Prostate gland (tissue), 2 donors: ENCODE measurements at regions not wholly inside any gene's neighbourhood (a gene's known extent, or its start where the extent isn't known, plus 50 kb on each side); places are given as distances from the start of the nearest gene placed in this dataset.

ENCODE experiments used
- DNase-seq: peaks from one replicate; pipeline ENCODE4 v3.0.0-alpha.2; 2019; ENCODE audit warnings: low spot score
- H3K27ac ChIP-seq, 2 donors: fragments of 200-600 bp; sonication (generic); 2 replicates each; pipeline ENCODE4 v1.5.1; 2017 to 2019
- H3K27me3 ChIP-seq: fragments of 200-600 bp; sonication (generic); replicated peaks from 2 replicates; pipeline ENCODE4 v1.5.1; 2019; ENCODE audit not compliant: insufficient read depth
- H3K36me3 ChIP-seq, 2 donors: fragments of 200-600 bp; sonication (generic); 1 replicate in 1 of 2; 2 replicates in 1 of 2; pipeline versions ENCODE4 v1.5.1 to v1.8.1; 2017 to 2019
- H3K4me1 ChIP-seq: fragments of 200-600 bp; sonication (generic); replicated peaks from 2 replicates; pipeline ENCODE4 v1.5.1; 2019
- H3K4me3 ChIP-seq, 2 donors: fragments of 200-600 bp; sonication (generic); 2 replicates each; pipeline ENCODE4 v1.5.1; 2017 to 2019
- H3K9me3 ChIP-seq: fragments of 200-600 bp; sonication (generic); 2 replicates; pipeline ENCODE4 v1.5.1; 2017
- CTCF ChIP-seq, 4 experiments: fragments of 200-600 bp in 2 of 4; fragments of 450-650 bp in 2 of 4; sonication (generic) in 2 of 4; IDR thresholded peaks; 1 replicate in 3 of 4; 2 replicates in 1 of 4; pipeline ENCODE4 v1.5.1; 2016 to 2019; ENCODE audit warnings: antibody characterized with exemption in 4 of 4, mild to moderate bottlenecking in 2 of 4, moderate library complexity in 2 of 4
- POLR2A ChIP-seq: fragments of 450-650 bp; IDR thresholded peaks from one replicate; pipeline ENCODE4 v1.6.1; 2016; ENCODE audit warnings: antibody characterized with exemption, mild to moderate bottlenecking
- POLR2AphosphoS5 ChIP-seq: sonication (generic); formaldehyde crosslinking; IDR thresholded peaks from one replicate; pipeline ENCODE4 v1.6.1; 2017; ENCODE audit warnings: antibody characterized with exemption
- WGBS: methylation state at CpG from one replicate; pipeline ENCODE4 v1.1.5; 2018; 5-methylcytosine and 5-hydroxymethylcytosine counted together
- intact Hi-C: fragments of 100-400 bp; cut with DNase I; formaldehyde crosslinking; loops from one replicate; pipeline ENCODE4 v1.14.2; 2022

- Histone ChIP-seq H3K4me3 (no peak overlapping the region), H3K9me3 (no peaks in the 10 kb centered on the region), H3K4me1 (no peaks in the 10 kb centered on the region), H3K36me3 (no peaks in the 10 kb centered on the region), H3K27ac (no peak overlapping the region), H3K27me3 (no peaks in the 10 kb centered on the region)
- WGBS: 91% methylated on average over 8 of the region's 8 CpGs
- DNase-seq: no peak
- TF ChIP-seq POLR2AphosphoS5 (no peak), POLR2A (no peak), CTCF (IDR thresholded peaks at IDR 0.05) (no peak)
- intact Hi-C loops: no loop called here
These were observed 142.9 kb downstream of the CDC5L start for GRCh38 chr6:44530209-44530909.

- no peak overlapping the region for H3K4me3 ChIP-seq
- H3K27me3 ChIP-seq: no peaks in the 10 kb centered on the region
- no peaks in the 10 kb centered on the region for H3K9me3 ChIP-seq
- intact Hi-C loops: no loop called here
- no peak overlapping the region for H3K27ac ChIP-seq
- TF ChIP-seq POLR2A (no peak), POLR2AphosphoS5 (no peak), CTCF (IDR thresholded peaks at IDR 0.05) (no peak)
- no peaks in the 10 kb centered on the region for H3K36me3 ChIP-seq
- DNase-seq: no peak
- no peaks in the 10 kb centered on the region for H3K4me1 ChIP-seq
- 97% methylated on average over 3 of the region's 3 CpGs for WGBS
These were observed 143.4 kb downstream of the CDC5L start for GRCh38 chr6:44530910-44531234.

- DNase-seq: no peak
- no peaks in the 10 kb centered on the region for H3K27me3 ChIP-seq
- no peaks in the 10 kb centered on the region for H3K36me3 ChIP-seq
- no peaks in the 10 kb centered on the region for H3K4me1 ChIP-seq
- no peaks in the 10 kb centered on the region for H3K9me3 ChIP-seq
- intact Hi-C loops: no loop called here
- 86% methylated on average over 9 of the region's 9 CpGs for WGBS
- TF ChIP-seq CTCF (IDR thresholded peaks at IDR 0.05) (no peak), POLR2AphosphoS5 (no peak), POLR2A (no peak)
- H3K27ac ChIP-seq: no peak overlapping the region
- no peak overlapping the region for H3K4me3 ChIP-seq
These were observed 144.0 kb downstream of the CDC5L start for GRCh38 chr6:44531442-44532015.

- no peak for DNase-seq
- intact Hi-C loops: no loop called here
- Histone ChIP-seq H3K27ac (no peak overlapping the region), H3K36me3 (no peaks in the 10 kb centered on the region), H3K27me3 (no peaks in the 10 kb centered on the region), H3K4me1 (peaks cover 2% of the 10 kb centered on the region), H3K9me3 (no peaks in the 10 kb centered on the region), H3K4me3 (no peak overlapping the region)
- WGBS: 89% methylated on average over 2 of the region's 2 CpGs
- no peak for TF ChIP-seq POLR2A
- TF ChIP-seq POLR2AphosphoS5: no peak
- no peak for TF ChIP-seq CTCF (IDR thresholded peaks at IDR 0.05)
These were observed 145.9 kb downstream of the CDC5L start for GRCh38 chr6:44533421-44533820.

GRCh38 chr6:44534291-44534690 lies 146.8 kb downstream of the CDC5L start:
- no peak for DNase-seq
- no peak overlapping the region for H3K27ac ChIP-seq
- 99% methylated on average over 5 of the region's 5 CpGs for WGBS
- H3K9me3 ChIP-seq: no peaks in the 10 kb centered on the region
- no peak overlapping the region for H3K4me3 ChIP-seq
- intact Hi-C loops: no loop called here
- TF ChIP-seq POLR2AphosphoS5 (no peak), POLR2A (no peak), CTCF (IDR thresholded peaks at IDR 0.05) (no peak)
- peaks cover 2% of the 10 kb centered on the region for H3K4me1 ChIP-seq
- H3K36me3 ChIP-seq: no peaks in the 10 kb centered on the region
- no peaks in the 10 kb centered on the region for H3K27me3 ChIP-seq
